GM13976 (cell line): ENCODE measurements at regions not wholly inside any gene's neighbourhood (a gene's known extent, or its start where the extent isn't known, plus 50 kb on each side); places are given as distances from the start of the nearest gene placed in this dataset.
A peak's percentile ranks its signal among the peaks of the same experiment; 100 is the strongest.
"Not testable (repeated sequence)": the region's sequence is repeated elsewhere in the genome, so short reads cannot be mapped to it uniquely, and the experiment has no call there.

ENCODE experiments used
- DNase-seq: peaks from one replicate; pipeline ENCODE4 v3.0.0; 2012; ENCODE audit warnings: low spot score
- CTCF ChIP-seq: IDR thresholded peaks from 2 replicates; pipeline ENCODE4 v1.5.1; 2012; ENCODE audit warnings: borderline replicate concordance, mild to moderate bottlenecking; ENCODE audit not compliant: insufficient read depth; ENCODE audit errors: extremely low read depth, missing control alignments, control extremely low read depth
- in situ Hi-C: fragments of 300-500 bp; cut with MboI; formaldehyde crosslinking; loops from one replicate; pipeline ENCODE4 v1.12.0; 2022; ENCODE audit warnings: low sequenced_read_pairs, mixed read lengths, inconsistent platforms; ENCODE audit not compliant: unreplicated experiment

GRCh38 chr14:105682956-105683570, 156.7 kb downstream of the TMEM121 start:
- no peak for TF ChIP-seq CTCF
- DNase-seq: no peak
- in situ Hi-C loops: no loop called here

DNA sequence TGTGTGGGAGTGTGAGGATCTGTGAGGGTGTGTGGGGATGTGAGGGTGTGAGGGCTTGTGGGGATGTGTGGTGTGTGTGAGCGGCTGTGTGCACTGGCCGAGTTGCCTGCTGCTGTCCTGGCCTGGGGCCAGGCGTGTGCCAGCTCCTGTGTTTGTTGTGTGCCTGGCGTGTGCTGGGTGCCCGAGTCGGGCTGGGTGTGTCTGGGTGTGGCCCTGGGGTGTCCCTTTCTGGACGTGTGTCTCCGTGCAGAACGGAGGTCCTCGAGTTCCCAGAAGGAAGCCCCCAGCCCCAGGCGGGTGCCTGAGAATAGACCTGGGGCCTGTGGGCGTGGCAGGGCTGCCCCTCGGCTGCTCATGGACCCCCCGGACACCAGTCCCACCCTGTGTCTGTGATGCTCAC, 157.7 kb downstream of the TMEM121 start:
- DNase-seq, in situ Hi-C loops: not testable (repeated sequence)

DNA sequence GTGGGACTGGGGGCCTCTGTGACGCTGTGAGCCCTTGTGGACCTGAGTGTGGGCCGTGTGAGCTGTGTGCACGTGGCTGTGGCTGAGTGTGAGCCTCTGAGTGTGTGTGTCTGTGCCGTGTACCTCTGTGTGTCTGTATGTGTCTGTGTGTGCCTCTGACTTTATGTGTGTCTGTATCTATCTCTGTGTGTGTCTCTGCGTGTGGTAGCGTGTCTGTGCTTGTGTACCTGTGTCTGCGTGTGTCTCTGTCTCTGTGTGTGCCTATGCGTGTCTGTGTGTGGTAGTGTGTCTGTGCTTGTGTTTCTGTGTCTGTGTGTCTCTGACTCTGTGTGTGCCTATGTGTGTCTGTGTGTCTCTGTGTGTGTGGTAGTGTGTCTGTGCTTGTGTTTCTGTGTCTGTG, 158.2 kb downstream of the TMEM121 start:
- DNase-seq, in situ Hi-C loops: not testable (repeated sequence)

DNA sequence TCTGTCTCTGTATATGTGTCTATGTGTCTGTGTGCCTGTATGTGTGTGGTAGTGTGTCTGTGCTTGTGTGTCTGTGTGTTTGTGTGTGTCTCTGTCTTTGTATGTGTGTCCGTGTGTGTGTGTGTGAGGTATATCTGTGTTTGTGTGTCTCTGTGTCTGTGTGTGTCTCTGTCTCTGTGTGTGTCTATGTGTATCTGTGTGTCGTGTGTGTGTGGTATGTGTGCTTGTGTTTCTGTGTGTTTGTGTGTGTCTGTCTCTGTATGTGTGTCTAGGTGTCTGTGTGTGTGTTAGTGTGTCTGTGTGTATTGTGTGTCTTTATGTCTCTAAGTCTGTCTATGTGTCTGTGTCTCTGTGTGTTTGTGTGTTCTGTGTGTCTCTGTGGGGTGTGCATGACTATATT, 158.6 kb downstream of the TMEM121 start:
- in situ Hi-C loops: no loop called here
- no peak for TF ChIP-seq CTCF
- DNase-seq: no peak

GRCh38 chr14:105685605-105686004, 159.2 kb downstream of the TMEM121 start:
- in situ Hi-C loops: not testable (repeated sequence)

DNA sequence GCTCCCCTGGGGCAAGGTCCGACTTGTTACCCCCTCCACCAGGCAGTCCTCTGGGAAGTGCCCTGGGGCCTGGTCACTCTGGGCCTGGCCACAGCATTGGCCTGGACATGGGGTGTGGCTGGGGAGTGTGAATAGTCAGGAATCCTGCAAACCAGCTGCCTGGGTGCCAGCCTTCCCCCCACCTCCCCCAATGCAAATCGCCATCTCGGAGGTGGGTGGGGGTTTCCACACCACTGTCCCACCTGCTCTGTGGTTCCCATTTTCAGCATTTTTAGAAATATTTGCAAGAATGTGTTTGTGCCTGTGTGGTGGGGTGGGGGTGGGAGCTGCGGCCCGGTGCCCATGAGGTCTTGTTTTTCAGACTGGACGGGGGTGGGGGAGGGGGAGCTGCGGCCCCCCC, 159.7 kb downstream of the TMEM121 start:
- in situ Hi-C loops, DNase-seq: not testable (repeated sequence)

More at GRCh38 chr14:105685605-105686004, 159.2 kb downstream of the TMEM121 start:
- not testable (repeated sequence) for DNase-seq

GRCh38 chr14:105686462-105687170, 160.2 kb downstream of the TMEM121 start:
- in situ Hi-C loops, DNase-seq: not testable (repeated sequence)

DNA sequence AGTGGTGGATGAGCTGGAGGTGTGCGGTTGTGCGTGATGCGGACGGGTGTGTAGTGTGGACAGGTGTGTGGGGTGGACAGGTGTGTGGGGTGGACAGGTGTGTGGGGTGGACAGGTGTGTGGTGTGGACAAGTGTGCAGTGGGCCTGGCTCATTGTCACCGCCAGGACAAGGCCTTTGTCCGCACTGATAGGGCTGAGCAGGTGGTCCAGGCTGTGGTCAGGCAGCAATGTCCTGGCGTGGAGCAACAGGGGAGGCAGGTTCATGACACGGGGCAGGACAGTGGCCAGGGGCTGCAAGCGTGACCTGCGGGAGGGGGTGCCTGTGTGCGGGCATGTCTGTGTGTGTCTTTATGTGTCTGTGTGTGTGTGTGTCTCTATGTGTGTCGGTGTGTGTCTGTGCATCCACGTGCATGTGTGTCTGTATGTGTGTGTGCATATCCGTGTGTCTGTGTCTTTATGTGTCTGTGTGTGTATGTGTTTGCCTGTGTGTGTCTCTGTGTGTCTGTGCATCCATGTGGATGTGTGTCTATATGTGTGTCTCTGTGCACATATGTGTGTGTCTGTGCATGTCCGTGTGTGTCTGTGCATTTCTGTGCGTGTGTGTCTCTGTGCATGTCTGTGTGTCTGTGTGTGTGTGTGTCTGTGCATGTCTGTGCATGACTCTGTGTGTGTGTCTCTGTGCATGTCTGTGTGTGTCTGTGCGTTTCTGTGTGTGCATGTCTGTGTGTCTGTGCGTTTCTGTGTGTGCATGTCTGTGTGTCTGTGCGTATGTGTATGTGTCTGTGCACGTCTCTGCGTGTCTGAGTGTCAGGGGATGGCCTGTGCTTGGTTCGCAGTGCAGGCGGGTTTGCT, 161.0 kb downstream of the TMEM121 start:
- in situ Hi-C loops: not testable (repeated sequence)

DNA sequence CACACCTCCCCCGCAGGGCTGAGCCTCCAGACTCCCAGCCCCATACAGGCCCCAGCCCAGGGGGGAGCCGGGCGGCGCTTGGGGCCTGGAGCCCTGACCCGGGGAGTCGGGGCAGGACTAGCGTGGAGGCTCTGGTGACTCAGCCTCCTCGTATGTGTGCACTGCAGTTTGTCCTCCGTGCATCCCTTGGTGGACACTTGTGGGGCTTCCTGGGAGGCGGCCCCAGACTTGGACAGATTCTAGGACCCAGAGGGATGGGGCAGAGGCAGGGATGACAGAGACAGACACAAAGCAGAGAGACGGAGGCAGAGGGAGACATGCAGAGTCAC, 161.6 kb downstream of the TMEM121 start:
- peak; percentile 77 for DNase-seq
- in situ Hi-C loops: not testable (repeated sequence)

More for the DNA sequence above, 161.0 kb downstream of the TMEM121 start:
- not testable (repeated sequence) for DNase-seq

DNA sequence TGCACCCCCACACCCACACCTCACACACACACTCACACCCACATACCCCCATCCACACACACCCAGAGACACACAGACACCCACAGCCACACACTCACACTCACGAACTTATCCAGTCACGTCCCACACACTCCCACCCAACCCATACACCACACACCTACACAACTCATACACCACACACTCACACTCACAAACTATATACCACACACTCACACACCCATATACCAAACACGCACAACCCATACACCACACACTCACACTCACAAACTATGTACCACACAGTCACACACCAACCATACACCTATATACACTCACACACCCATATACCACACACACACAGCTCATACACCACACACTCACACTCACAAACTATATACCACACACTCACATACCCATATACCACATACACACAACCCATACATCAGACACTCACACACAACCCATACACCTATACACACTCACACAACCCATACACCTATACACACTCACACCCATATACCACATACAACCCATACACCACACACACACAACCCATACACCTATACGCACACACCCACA, 162.4 kb downstream of the TMEM121 start:
- DNase-seq: not testable (repeated sequence)

DNA sequence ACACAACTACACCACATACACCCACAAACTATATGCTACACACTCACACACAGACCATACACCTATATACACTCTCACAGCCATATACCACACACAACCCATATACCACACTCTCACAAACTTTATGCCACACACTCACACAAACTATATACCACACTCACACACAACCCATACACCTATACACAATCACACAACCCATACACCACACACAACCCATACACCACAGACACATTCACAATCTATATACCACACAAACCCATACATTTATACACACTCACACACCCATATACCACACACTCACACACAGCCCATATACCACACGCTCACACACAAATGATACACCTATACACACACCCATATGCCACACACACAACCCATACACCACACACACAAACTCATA, 163.3 kb downstream of the TMEM121 start:
- TF ChIP-seq CTCF: no peak
- in situ Hi-C loops: no loop called here
- DNase-seq: peak; percentile 4

More for the DNA sequence above, 162.4 kb downstream of the TMEM121 start:
- in situ Hi-C loops: not testable (repeated sequence)
